ENCODE measurements at regions not wholly inside any gene's neighbourhood (a gene's known extent, or its start where the extent isn't known, plus 50 kb on each side); places are given as distances from the start of the nearest gene placed in this dataset.

GRCh38 chr2:88826399-88826798, 134.9 kb downstream of the RPIA start:
- TF ChIP-seq, protein P1, sequence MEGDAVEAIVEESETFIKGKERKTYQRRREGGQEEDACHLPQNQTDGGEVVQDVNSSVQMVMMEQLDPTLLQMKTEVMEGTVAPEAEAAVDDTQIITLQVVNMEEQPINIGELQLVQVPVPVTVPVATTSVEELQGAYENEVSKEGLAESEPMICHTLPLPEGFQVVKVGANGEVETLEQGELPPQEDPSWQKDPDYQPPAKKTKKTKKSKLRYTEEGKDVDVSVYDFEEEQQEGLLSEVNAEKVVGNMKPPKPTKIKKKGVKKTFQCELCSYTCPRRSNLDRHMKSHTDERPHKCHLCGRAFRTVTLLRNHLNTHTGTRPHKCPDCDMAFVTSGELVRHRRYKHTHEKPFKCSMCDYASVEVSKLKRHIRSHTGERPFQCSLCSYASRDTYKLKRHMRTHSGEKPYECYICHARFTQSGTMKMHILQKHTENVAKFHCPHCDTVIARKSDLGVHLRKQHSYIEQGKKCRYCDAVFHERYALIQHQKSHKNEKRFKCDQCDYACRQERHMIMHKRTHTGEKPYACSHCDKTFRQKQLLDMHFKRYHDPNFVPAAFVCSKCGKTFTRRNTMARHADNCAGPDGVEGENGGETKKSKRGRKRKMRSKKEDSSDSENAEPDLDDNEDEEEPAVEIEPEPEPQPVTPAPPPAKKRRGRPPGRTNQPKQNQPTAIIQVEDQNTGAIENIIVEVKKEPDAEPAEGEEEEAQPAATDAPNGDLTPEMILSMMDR (conservative IDR thresholded peaks at IDR 0.05; ENCODE audit: low read depth, low read length), result no peak
- DNase-seq (ENCODE audit: low read depth), result no peak
- H3K4me3 ChIP-seq (ENCODE audit: low read depth, low read length), result no peak overlapping the region

DNA sequence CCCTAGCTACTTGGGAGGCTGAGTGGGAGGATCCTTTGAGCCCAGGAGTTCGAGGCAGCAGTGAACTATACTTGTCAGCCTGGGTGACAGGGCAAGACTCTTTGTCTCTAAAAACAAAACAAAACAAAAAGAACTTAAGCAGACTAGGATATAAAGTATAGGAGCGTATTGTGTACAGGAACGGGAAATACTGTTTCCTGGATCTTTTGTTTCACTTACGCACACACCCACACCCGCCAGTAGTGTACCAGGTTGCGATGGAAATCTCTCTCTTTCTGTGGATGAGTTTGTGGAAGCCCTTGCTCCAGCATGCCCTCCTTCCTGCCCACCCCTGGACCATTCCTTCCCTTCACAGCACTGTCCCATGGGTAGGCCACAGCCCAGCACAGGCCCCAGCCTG, 136.3 kb downstream of the RPIA start:
- no peak overlapping the region for H3K4me3 ChIP-seq (ENCODE audit: low read depth, low read length)
- TF ChIP-seq, protein P1 (conservative IDR thresholded peaks at IDR 0.05; ENCODE audit: low read depth, low read length), result no peak
- DNase-seq (ENCODE audit: low read depth), result no peak

DNA sequence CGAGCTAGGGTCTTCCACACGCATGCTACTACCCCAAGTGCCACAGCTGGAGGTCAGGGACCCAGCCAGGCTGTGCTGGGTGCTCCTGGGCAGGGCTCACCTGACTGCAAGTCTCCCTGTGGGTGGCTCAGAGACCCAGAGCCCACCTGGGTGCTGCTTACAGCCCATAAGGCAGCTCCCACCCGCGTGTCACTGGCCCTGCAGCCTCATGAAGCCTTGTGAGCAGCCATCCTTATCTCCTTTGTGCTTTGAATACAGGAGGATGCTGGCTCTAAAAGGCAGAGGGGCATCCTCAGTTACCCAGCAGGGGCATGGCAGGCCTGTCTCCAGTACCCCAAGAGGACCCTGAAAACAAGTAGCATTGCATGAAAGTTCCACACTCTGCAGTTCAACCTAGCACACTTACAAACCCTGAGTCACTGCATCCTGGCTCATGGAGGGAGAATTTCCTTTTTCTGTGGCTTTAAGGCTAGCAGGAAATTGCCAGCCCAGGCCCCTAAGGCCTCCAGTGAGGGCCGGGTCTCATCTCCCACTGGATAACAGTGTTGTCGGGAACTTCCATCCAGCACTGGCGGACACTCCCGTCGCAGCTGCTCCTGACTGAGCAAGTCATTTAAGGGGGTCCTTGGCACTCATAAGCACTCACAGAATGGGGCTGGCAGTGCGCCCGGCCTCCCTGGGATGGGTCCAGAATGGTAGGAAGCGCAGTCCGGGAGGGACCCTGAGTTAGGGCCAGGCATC, 137.1 kb downstream of the RPIA start:
- TF ChIP-seq, protein P1 (conservative IDR thresholded peaks at IDR 0.05; ENCODE audit: low read depth, low read length), result no peak
- DNase-seq (ENCODE audit: low read depth), result peak; percentile 34
- H3K4me3 ChIP-seq (ENCODE audit: low read depth, low read length), result no peak overlapping the region

DNA sequence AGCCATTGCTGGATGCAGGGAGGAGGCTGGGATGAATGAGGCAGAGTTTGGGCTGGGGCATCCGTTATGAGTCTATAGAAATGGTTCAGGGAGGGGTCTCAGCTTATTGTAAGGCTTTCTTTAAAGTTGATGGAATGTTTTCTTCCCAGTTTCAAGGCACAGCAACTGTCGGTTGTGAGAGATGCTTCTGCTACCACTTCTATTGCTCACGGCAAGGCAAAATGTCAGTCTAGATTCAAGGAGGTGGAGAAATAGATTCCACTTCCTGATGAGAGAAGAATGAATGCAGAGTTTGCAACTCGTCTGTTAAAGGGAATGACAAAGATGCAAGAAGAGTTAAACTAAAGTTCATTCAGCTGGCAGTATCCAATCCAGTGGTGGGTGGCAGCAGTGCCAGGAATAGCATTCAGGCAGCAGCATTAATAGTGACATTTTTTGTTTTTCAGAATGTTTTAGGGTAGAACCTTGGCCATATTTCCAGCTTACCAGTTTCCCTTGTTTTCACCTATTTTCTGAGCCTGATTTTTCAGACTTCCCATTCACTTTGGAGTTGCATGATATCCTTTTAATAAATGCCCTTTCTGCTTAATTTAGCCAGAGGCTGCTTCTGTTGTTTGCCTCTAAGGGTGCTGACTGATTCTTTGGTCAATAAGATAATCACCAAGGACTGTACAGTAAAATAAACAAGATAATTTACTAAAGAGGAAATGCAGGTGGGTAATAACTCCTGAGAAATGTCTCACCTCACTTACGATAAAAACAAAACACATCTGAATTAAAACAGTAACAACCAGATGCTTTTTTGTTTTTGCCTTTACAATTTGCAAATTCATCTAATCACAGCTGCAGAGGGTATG, 138.4 kb downstream of the RPIA start:
- TF ChIP-seq, protein P1 (conservative IDR thresholded peaks at IDR 0.05; ENCODE audit: low read depth, low read length), result no peak
- H3K4me3 ChIP-seq (ENCODE audit: low read depth, low read length), result no peak overlapping the region
- no peak for DNase-seq (ENCODE audit: low read depth)

DNA sequence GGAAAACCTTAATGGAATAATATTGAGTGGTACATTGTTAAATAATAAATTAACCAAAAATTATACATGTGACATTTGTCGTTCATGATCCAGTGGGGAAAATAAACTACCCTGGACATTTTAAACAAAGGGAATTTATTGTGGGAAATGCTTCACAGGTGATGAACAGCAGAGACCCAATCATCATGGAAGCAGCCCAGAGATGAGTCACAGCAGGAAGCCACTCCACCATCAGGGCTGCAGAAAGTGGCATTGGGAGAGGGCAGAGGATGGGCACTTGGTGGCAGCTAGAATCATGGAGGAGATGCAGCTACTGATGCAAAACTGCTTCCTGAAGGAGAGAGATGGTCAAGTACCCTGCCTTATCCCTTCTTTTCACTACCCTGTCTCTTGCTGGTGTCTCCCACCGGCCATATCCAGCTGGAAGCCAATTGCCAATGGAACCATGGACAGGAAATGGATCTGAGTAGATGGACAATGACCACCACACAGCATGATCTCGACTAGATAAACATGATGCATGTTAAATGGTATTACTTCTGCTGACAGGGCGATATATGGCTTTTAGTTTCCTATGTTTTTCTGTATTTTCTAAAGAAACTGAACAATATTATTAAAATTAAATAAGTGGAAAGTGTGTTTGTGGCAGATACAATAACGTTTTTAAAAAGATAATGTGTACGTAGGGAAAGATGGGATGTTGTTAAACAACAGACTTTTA, 139.8 kb downstream of the RPIA start:
- TF ChIP-seq, protein P1 (conservative IDR thresholded peaks at IDR 0.05; ENCODE audit: low read depth, low read length), result no peak
- no peak for DNase-seq (ENCODE audit: low read depth)

GRCh38 chr2:88831792-88832248, 140.3 kb downstream of the RPIA start:
- peak; percentile 81 for DNase-seq (ENCODE audit: low read depth)
- no peak overlapping the region for H3K4me3 ChIP-seq (ENCODE audit: low read depth, low read length)
- TF ChIP-seq, protein P1 (conservative IDR thresholded peaks at IDR 0.05; ENCODE audit: low read depth, low read length), result peak; percentile 97

More for the DNA sequence above, 139.8 kb downstream of the RPIA start:
- H3K4me3 ChIP-seq (ENCODE audit: low read depth, low read length), result no peak overlapping the region

Data from choroid plexus epithelial cell (primary cell).